ENCODE measurements at regions not wholly inside any gene's neighbourhood (a gene's known extent, or its start where the extent isn't known, plus 50 kb on each side); places are given as distances from the start of the nearest gene placed in this dataset.

DNA sequence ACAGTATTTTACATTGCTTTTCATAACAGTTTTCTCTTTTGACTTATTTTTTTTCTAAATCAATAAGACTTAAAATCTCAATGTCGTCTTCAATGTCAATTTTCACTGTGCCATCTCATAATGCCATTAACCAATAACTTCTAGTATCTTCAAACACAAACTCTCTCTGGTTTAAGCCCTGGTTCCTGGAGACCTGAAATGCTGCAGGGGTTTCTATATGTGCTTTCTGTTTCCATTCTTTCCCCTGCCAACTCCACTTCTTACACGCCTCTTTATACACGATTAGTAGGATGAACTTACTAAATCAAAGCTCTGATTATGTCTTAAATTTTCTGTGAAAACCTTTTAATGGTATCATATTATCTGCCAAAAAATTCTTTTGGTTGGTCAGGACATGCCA, 191.4 kb downstream of the AMY1C start:
- TF ChIP-seq CTCF (IDR thresholded peaks at IDR 0.05) (no peak), POLR2A (IDR thresholded peaks at IDR 0.05) (no peak)
